HCT116 (cell line): ENCODE measurements at regions not wholly inside any gene's neighbourhood (a gene's known extent, or its start where the extent isn't known, plus 50 kb on each side); places are given as distances from the start of the nearest gene placed in this dataset.

Experiments
- ATAC-seq: fragments of 200-7000 bp; cut with Tn5 transposase; 2 replicates; pipeline ENCODE4 v1.9.1; 2020; ENCODE audit warnings: mild to moderate bottlenecking, moderate library complexity
- BruUV-seq: library from RNA; stranded (reverse); fragments of 400-500 nt; replicated peaks from 2 replicates; lab custom pipeline; 2021; lab: Mats Ljungman, UMichigan
- CTCF ChIA-PET: fragments of 300-600 bp; sonication (Branson Sonifier 250); formaldehyde crosslinking; loops from one replicate; lab custom pipeline; 2021; ENCODE audit warnings: antibody characterized with exemption; lab: Charles Lee
- POLR2A ChIA-PET: fragments of 300-600, 350-600 bp; sonication (Branson Sonifier 250); formaldehyde crosslinking; loops from one replicate; lab custom pipeline; 2021; ENCODE audit warnings: antibody characterized with exemption; lab: Charles Lee
- RAD21 ChIA-PET, 2 experiments: fragments of 300-600 bp; sonication (Branson Sonifier 250); formaldehyde crosslinking; loops; one replicate each; lab custom pipeline; 2023; ENCODE audit warnings: low total read pairs in 2 of 2; ENCODE audit not compliant: uncharacterized antibody in 2 of 2, unreplicated experiment in 2 of 2, low non-redundant PET in 1 of 2; lab: Charles Lee
- DNase-seq: peaks from one replicate; pipeline ENCODE4 v3.0.0-alpha.2; 2010; ENCODE audit warnings: low read depth, low spot score
- H2AFZ ChIP-seq: fragments of 200-600 bp; shearing (Covaris generic), sonication (generic); 2 replicates; pipeline ENCODE4 v1.6.1; 2017; ENCODE audit warnings: low read depth, mixed run types, mixed read lengths, antibody characterized with exemption, low read length; ENCODE audit not compliant: poor library complexity, severe bottlenecking
- H3K27ac ChIP-seq: 2 replicates; pipeline ENCODE4 v1.5.1; 2012; ENCODE audit warnings: low read depth, low read length
- H3K27me3 ChIP-seq: fragments of 200-600 bp; sonication (generic); 2 replicates; pipeline ENCODE4 v1.6.1; 2016; ENCODE audit warnings: mixed run types, low read length, mixed read lengths; ENCODE audit not compliant: insufficient read depth
- H3K36me3 ChIP-seq, 2 experiments: fragments of 200-500 bp in 1 of 2; fragments of 200-600 bp in 1 of 2; sonication (Bioruptor generic) in 1 of 2; sonication (generic) in 1 of 2; 2 replicates each; pipeline versions ENCODE4 v1.5.1 to v1.6.1; 2014 to 2016; ENCODE audit warnings: low read length in 2 of 2, inconsistent platforms in 1 of 2, mixed read lengths in 1 of 2, mixed run types in 1 of 2; ENCODE audit not compliant: insufficient read depth in 2 of 2, control insufficient read depth in 1 of 2
- H3K4me1 ChIP-seq, 2 experiments: fragments of 200-600 bp in 1 of 2; sonication (generic) in 1 of 2; 2 replicates each; pipeline versions ENCODE4 v1.5.1 to v1.6.1; 2012 to 2017; ENCODE audit warnings: low read length in 2 of 2, inconsistent platforms in 1 of 2, mild to moderate bottlenecking in 1 of 2, mixed read lengths in 1 of 2, mixed run types in 1 of 2, moderate library complexity in 1 of 2; ENCODE audit not compliant: insufficient read depth in 2 of 2, control insufficient read depth in 1 of 2
- H3K4me2 ChIP-seq: fragments of 200-600 bp; sonication (generic); 2 replicates; pipeline ENCODE4 v1.6.1; 2017; ENCODE audit warnings: mixed run types, low read length, mixed read lengths
- H3K4me3 ChIP-seq, 2 experiments: fragments of 200-600 bp in 1 of 2; sonication (generic) in 1 of 2; replicated peaks in 1 of 2; 2 replicates each; pipeline ENCODE4 v1.5.1; 2011 to 2016; ENCODE audit warnings: low read length in 2 of 2, control low read depth in 1 of 2, low read depth in 1 of 2, mild to moderate bottlenecking in 1 of 2, mixed read lengths in 1 of 2, mixed run types in 1 of 2
- H3K79me2 ChIP-seq: fragments of 200-600 bp; sonication (generic); 2 replicates; pipeline ENCODE4 v1.6.1; 2017; ENCODE audit warnings: mild to moderate bottlenecking, mixed run types, low read length, moderate library complexity, mixed read lengths; ENCODE audit not compliant: insufficient read depth
- H3K9ac ChIP-seq: fragments of 200-600 bp; sonication (generic); 2 replicates; pipeline ENCODE4 v1.6.1; 2016; ENCODE audit warnings: low read length, mixed read lengths
- H3K9me2 ChIP-seq: fragments of 200-600 bp; sonication (generic), shearing (Covaris generic); 2 replicates; pipeline ENCODE4 v1.6.1; 2017; ENCODE audit warnings: mixed run types, mild to moderate bottlenecking, moderate library complexity; ENCODE audit not compliant: insufficient read depth
- H3K9me3 ChIP-seq, 2 experiments: fragments of 200-500 bp in 1 of 2; fragments of 200-600 bp in 1 of 2; sonication (Bioruptor generic) in 1 of 2; sonication (generic) in 1 of 2; 2 replicates each; pipeline ENCODE4 v1.6.1; 2014 to 2017; ENCODE audit warnings: low read length in 2 of 2, mixed read lengths in 2 of 2, inconsistent platforms in 1 of 2, low read depth in 1 of 2, mild to moderate bottlenecking in 1 of 2, mixed run types in 1 of 2, moderate library complexity in 1 of 2; ENCODE audit not compliant: control insufficient read depth in 1 of 2, insufficient read depth in 1 of 2
- H4K20me1 ChIP-seq: fragments of 200-600 bp; sonication (generic), shearing (Covaris generic); 2 replicates; pipeline ENCODE4 v1.6.1; 2017; ENCODE audit warnings: mixed run types, mild to moderate bottlenecking, moderate library complexity; ENCODE audit not compliant: insufficient read depth
- CBX3 ChIP-seq: IDR thresholded peaks from 2 replicates; pipeline ENCODE4 v1.6.1; 2012; ENCODE audit warnings: low read depth
- CEBPB ChIP-seq: IDR thresholded peaks from 2 replicates; pipeline ENCODE4 v1.6.1; 2012; ENCODE audit warnings: low read depth
- EGR1 ChIP-seq: IDR thresholded peaks from 2 replicates; pipeline ENCODE4 v1.6.1; 2012; ENCODE audit warnings: low read depth
- EZH2phosphoT487 ChIP-seq: fragments of 200-600 bp; IDR thresholded peaks from 2 replicates; pipeline ENCODE4 v1.6.1; 2018; ENCODE audit warnings: antibody characterized with exemption, borderline replicate concordance
- JUND ChIP-seq: IDR thresholded peaks from 2 replicates; pipeline ENCODE4 v1.6.1; 2012
- RAD21 ChIP-seq: IDR thresholded peaks from 2 replicates; pipeline ENCODE4 v1.6.1; 2012; ENCODE audit warnings: low read depth, mild to moderate bottlenecking
- SIN3A ChIP-seq: IDR thresholded peaks from 2 replicates; pipeline ENCODE4 v1.6.1; 2012; ENCODE audit warnings: low read depth
- SRF ChIP-seq: IDR thresholded peaks from 2 replicates; pipeline ENCODE4 v1.6.1; 2012; ENCODE audit warnings: low read depth
- TCF7L2 ChIP-seq: IDR thresholded peaks from 2 replicates; pipeline ENCODE4 v1.7.0; 2011; ENCODE audit warnings: borderline replicate concordance, inconsistent platforms; ENCODE audit not compliant: insufficient read depth, insufficient read length; ENCODE audit errors: extremely low read depth
- ZFX ChIP-seq: fragments of 450-650 bp; IDR thresholded peaks from 2 replicates; pipeline ENCODE4 v1.6.1; 2017
- ZNF274 ChIP-seq: fragments of 200-500 bp; sonication (Bioruptor generic); IDR thresholded peaks from 2 replicates; pipeline ENCODE4 v1.6.1; 2014; ENCODE audit warnings: mild to moderate bottlenecking, low read depth, low read length, inconsistent platforms
- intact Hi-C: fragments of 100-400 bp; cut with micrococcal nuclease; formaldehyde crosslinking; loops from 2 replicates; pipeline ENCODE4 v1.10.0; 2022
- TF ChIP-seq, protein P1 (sequence below): IDR thresholded peaks from 2 replicates; pipeline ENCODE4 v1.6.1; 2011; ENCODE audit warnings: mild to moderate bottlenecking, low read length, moderate library complexity; ENCODE audit not compliant: insufficient replicate concordance; ENCODE audit errors: extremely low read depth
- TF ChIP-seq, protein P2 (sequence below): IDR thresholded peaks from 2 replicates; pipeline ENCODE4 v1.6.1; 2012

DNA sequence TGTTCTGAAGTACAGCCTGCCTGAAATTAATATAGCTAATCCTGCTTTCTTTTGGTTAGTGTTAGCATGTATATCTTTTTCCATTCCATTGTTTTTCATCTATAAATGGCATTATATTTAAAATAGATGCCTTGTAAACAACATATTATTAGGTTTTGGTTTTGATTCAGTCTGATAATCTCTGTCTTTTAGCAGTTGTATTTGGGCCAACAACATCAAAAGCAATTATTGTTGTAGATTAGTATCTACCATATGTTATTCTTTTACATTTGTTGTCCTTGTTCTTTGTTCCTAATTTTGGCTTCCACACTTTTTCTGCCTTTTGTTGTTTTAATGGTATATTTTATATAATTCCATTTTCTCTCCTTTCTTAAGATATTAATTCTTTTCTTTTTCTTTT is 678.2 kb upstream of the PRMT6 start:
- Histone ChIP-seq H3K27ac (no peak overlapping the region), H3K9me3 (peaks cover 3 to 19% of the 10 kb centered on the region in 2 experiments; a peak in 3 of 4 replicates), H3K4me2 (no peak overlapping the region), H3K4me1 (no peaks in the 10 kb centered on the region), H3K4me3 (no peak overlapping the region), H2AFZ (no peak overlapping the region), H3K27me3 (no peaks in the 10 kb centered on the region), H3K79me2 (no peaks in the 10 kb centered on the region), H3K36me3 (no peaks in the 10 kb centered on the region), H3K9me2 (no peaks in the 10 kb centered on the region), H3K9ac (no peak overlapping the region), H4K20me1 (no peaks in the 10 kb centered on the region; the same call in 1 of the 2 replicates)
- TF ChIP-seq CBX3 (no peak), JUND (no peak)
- TF ChIP-seq, protein P1, sequence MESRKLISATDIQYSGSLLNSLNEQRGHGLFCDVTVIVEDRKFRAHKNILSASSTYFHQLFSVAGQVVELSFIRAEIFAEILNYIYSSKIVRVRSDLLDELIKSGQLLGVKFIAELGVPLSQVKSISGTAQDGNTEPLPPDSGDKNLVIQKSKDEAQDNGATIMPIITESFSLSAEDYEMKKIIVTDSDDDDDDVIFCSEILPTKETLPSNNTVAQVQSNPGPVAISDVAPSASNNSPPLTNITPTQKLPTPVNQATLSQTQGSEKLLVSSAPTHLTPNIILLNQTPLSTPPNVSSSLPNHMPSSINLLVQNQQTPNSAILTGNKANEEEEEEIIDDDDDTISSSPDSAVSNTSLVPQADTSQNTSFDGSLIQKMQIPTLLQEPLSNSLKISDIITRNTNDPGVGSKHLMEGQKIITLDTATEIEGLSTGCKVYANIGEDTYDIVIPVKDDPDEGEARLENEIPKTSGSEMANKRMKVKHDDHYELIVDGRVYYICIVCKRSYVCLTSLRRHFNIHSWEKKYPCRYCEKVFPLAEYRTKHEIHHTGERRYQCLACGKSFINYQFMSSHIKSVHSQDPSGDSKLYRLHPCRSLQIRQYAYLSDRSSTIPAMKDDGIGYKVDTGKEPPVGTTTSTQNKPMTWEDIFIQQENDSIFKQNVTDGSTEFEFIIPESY: no peak
- TF ChIP-seq, protein P2, sequence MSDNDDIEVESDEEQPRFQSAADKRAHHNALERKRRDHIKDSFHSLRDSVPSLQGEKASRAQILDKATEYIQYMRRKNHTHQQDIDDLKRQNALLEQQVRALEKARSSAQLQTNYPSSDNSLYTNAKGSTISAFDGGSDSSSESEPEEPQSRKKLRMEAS: no peak
- RAD21 ChIA-PET: no interaction called here
- no TSS peak for BruUV-seq
- intact Hi-C loops: no loop called here
- POLR2A ChIA-PET: no interaction called here
- ATAC-seq: no peak
- CTCF ChIA-PET: no interaction called here
- DNase-seq: no peak

DNA sequence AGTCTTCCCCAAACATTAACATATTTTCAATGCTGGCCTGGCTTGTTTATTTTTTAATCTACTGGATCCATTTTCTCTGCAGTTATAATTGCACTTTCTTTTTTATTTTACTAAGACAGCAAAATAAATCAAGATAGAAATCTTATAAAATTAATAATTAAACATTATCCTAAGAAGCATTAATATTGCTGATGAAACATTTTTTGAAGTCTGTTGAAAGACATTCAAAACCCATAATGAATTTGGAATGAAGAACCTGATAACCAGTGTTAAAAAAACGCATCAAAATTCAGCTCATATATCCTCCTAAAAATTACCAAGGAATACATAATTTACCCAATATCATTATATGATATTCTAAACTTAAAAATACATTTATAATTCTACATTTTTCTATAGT is 675.7 kb upstream of the PRMT6 start:
- ChIA-PET POLR2A (no interaction called here), CTCF (no interaction called here), RAD21 (no interaction called here)
- no peaks in the 10 kb centered on the region for H3K9me2 ChIP-seq
- BruUV-seq: no TSS peak
- H3K27ac ChIP-seq: no peak overlapping the region
- no peak for ATAC-seq
- no peaks in the 10 kb centered on the region for H3K27me3 ChIP-seq
- H3K79me2 ChIP-seq: no peaks in the 10 kb centered on the region
- H3K9me3 ChIP-seq: peaks cover 7 to 25% of the 10 kb centered on the region in 2 experiments; a peak in 2 of 4 replicates
- no peaks in the 10 kb centered on the region for H3K36me3 ChIP-seq
- H3K4me1 ChIP-seq: no peaks in the 10 kb centered on the region
- H3K9ac ChIP-seq: no peak overlapping the region
- no peak overlapping the region for H3K4me3 ChIP-seq
- DNase-seq: no peak
- H2AFZ ChIP-seq: no peak overlapping the region
- no peak overlapping the region for H3K4me2 ChIP-seq
- intact Hi-C loops: no loop called here
- H4K20me1 ChIP-seq: no peaks in the 10 kb centered on the region; the same call in 1 of the 2 replicates
- TF ChIP-seq CEBPB: no peak
- no peak for TF ChIP-seq SRF
- TF ChIP-seq TCF7L2: no peak
- TF ChIP-seq, protein P1: no peak
- TF ChIP-seq SIN3A: no peak
- no peak for TF ChIP-seq EZH2phosphoT487
- no peak for TF ChIP-seq CBX3
- no peak for TF ChIP-seq RAD21
- TF ChIP-seq ZFX: no peak
- no peak for TF ChIP-seq ZNF274
- TF ChIP-seq EGR1: no peak
